Esophagus muscularis mucosa (tissue), 3 donors: ENCODE measurements at regions not wholly inside any gene's neighbourhood (a gene's known extent, or its start where the extent isn't known, plus 50 kb on each side); places are given as distances from the start of the nearest gene placed in this dataset.

ENCODE experiments used
- POLR2A ChIP-seq: fragments of 450-650 bp; IDR thresholded peaks from one replicate; pipeline ENCODE4 v1.6.1; 2017; ENCODE audit warnings: antibody characterized with exemption, moderate library complexity, mild to moderate bottlenecking, low read depth
- POLR2AphosphoS5 ChIP-seq, 2 donors: sonication (generic); formaldehyde crosslinking; IDR thresholded peaks; one replicate each; pipeline ENCODE4 v1.6.1; 2017; ENCODE audit warnings: antibody characterized with exemption in 2 of 2
- TF ChIP-seq, protein P1 (sequence below), 3 experiments: fragments of 200-600 bp in 2 of 3; fragments of 450-650 bp in 1 of 3; sonication (generic) in 2 of 3; IDR thresholded peaks; one replicate each; pipeline ENCODE4 v1.5.1; 2017 to 2019; ENCODE audit warnings: antibody characterized with exemption in 3 of 3, mild to moderate bottlenecking in 2 of 3, moderate library complexity in 1 of 3

DNA sequence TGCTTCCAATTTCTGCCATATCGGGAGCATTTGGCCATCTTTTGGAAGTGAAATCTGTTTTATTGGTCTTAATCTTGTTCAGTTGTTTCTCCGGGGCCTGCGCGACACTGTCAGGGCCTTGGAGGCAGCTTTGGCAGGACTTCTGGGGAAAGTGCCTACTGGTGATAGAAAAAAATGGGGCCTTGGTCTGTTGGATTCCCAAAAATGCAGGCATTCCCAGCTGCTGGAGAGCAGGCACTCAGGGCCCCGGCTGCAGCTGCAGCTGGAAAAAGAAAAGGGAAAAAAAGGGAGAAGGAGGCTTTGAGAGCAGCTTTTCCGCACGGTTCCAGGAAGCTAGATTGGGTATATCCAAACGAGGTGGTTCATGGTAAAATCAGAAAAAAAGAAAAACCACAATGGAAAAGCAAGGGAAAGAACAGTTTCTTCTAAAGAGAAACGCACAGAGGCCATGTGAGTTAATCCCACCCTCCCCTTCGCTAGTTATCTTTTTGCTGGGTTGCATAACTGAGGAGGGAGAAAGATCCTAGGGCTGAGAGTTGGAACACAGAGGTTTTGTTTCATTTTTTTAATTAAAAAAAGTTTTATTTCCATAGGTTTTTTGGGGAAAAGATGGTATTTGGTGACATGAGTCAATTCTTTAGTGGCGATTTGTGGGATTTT is 134.7 kb upstream of the RFLNA start:
- TF ChIP-seq POLR2AphosphoS5 (IDR thresholded peaks at IDR 0.05) (no peak), POLR2A (no peak)
- TF ChIP-seq, protein P1, sequence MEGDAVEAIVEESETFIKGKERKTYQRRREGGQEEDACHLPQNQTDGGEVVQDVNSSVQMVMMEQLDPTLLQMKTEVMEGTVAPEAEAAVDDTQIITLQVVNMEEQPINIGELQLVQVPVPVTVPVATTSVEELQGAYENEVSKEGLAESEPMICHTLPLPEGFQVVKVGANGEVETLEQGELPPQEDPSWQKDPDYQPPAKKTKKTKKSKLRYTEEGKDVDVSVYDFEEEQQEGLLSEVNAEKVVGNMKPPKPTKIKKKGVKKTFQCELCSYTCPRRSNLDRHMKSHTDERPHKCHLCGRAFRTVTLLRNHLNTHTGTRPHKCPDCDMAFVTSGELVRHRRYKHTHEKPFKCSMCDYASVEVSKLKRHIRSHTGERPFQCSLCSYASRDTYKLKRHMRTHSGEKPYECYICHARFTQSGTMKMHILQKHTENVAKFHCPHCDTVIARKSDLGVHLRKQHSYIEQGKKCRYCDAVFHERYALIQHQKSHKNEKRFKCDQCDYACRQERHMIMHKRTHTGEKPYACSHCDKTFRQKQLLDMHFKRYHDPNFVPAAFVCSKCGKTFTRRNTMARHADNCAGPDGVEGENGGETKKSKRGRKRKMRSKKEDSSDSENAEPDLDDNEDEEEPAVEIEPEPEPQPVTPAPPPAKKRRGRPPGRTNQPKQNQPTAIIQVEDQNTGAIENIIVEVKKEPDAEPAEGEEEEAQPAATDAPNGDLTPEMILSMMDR (IDR thresholded peaks at IDR 0.05): no peak
